ENCODE measurements at regions not wholly inside any gene's neighbourhood (a gene's known extent, or its start where the extent isn't known, plus 50 kb on each side); places are given as distances from the start of the nearest gene placed in this dataset.

DNA sequence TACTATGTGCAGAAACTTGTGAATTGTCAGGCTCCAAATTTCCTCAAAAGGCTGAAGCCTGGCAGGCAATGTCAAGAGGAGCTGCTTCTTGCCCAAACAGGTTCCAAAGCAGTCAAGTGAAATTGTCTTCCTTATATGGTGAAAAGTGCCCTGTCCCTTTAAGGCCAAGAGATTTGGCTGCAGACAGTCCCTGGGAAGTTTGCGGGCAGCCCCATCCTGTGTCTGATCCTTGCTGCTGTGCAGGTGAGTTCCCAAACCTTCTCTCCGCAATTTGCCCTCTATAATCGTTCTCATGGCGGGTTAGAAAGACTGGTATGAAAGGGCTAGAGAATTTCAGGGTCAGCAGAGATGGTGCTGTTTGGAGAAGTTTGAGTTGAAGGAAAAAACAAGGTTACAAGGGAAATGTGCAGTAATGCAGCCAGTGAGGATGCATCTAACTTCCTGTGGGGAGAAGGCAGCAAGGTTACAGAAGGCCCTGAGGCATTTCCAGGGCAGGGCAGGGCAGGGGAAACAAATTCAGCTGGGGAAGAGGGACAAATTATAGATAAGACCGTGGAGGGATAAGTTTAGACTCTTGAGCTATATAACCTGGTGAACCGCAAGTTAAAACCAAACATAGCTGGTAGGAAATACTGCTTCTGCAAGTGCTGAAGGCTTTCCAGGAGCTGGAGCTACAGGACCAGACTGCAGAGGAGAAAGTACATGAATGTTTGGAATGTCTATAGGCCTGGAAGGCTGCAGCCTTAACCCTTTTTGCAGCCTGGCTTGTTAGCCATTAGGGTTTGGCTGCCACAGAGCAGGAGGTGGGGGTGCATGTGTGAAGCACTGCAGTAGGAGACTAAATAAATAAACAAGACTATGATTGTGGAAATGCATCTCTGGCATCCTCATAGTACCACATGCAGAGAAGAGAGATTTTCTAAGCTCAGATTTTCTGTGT lies 256.2 kb upstream of the IL12A start:
- TF ChIP-seq POLR2AphosphoS5 (IDR thresholded peaks at IDR 0.05) (no peak), EZH2 (IDR thresholded peaks at IDR 0.05; ENCODE audit: borderline replicate concordance, insufficient read depth, low read length, poor library complexity, severe bottlenecking) (no peak), TAF1 (IDR thresholded peaks at IDR 0.05; ENCODE audit: low read depth) (no peak), RAD21 (conservative IDR thresholded peaks at IDR 0.05) (no peak), MXI1 (conservative IDR thresholded peaks at IDR 0.05; ENCODE audit: poor library complexity, severe bottlenecking) (no peak), EP300 (conservative IDR thresholded peaks at IDR 0.05; ENCODE audit: poor library complexity, severe bottlenecking) (no peak)
- TF ChIP-seq, protein P1, sequence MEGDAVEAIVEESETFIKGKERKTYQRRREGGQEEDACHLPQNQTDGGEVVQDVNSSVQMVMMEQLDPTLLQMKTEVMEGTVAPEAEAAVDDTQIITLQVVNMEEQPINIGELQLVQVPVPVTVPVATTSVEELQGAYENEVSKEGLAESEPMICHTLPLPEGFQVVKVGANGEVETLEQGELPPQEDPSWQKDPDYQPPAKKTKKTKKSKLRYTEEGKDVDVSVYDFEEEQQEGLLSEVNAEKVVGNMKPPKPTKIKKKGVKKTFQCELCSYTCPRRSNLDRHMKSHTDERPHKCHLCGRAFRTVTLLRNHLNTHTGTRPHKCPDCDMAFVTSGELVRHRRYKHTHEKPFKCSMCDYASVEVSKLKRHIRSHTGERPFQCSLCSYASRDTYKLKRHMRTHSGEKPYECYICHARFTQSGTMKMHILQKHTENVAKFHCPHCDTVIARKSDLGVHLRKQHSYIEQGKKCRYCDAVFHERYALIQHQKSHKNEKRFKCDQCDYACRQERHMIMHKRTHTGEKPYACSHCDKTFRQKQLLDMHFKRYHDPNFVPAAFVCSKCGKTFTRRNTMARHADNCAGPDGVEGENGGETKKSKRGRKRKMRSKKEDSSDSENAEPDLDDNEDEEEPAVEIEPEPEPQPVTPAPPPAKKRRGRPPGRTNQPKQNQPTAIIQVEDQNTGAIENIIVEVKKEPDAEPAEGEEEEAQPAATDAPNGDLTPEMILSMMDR (IDR thresholded peaks at IDR 0.05; ENCODE audit: poor library complexity, severe bottlenecking) = no peak
- TF ChIP-seq, protein P2, sequence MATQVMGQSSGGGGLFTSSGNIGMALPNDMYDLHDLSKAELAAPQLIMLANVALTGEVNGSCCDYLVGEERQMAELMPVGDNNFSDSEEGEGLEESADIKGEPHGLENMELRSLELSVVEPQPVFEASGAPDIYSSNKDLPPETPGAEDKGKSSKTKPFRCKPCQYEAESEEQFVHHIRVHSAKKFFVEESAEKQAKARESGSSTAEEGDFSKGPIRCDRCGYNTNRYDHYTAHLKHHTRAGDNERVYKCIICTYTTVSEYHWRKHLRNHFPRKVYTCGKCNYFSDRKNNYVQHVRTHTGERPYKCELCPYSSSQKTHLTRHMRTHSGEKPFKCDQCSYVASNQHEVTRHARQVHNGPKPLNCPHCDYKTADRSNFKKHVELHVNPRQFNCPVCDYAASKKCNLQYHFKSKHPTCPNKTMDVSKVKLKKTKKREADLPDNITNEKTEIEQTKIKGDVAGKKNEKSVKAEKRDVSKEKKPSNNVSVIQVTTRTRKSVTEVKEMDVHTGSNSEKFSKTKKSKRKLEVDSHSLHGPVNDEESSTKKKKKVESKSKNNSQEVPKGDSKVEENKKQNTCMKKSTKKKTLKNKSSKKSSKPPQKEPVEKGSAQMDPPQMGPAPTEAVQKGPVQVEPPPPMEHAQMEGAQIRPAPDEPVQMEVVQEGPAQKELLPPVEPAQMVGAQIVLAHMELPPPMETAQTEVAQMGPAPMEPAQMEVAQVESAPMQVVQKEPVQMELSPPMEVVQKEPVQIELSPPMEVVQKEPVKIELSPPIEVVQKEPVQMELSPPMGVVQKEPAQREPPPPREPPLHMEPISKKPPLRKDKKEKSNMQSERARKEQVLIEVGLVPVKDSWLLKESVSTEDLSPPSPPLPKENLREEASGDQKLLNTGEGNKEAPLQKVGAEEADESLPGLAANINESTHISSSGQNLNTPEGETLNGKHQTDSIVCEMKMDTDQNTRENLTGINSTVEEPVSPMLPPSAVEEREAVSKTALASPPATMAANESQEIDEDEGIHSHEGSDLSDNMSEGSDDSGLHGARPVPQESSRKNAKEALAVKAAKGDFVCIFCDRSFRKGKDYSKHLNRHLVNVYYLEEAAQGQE (IDR thresholded peaks at IDR 0.05; ENCODE audit: borderline replicate concordance) = no peak

Data from neural cell (in vitro differentiated cells).